HG03159 (cell line): ENCODE measurements at regions not wholly inside any gene's neighbourhood (a gene's known extent, or its start where the extent isn't known, plus 50 kb on each side); places are given as distances from the start of the nearest gene placed in this dataset.
"Not testable (repeated sequence)": the region's sequence is repeated elsewhere in the genome, so short reads cannot be mapped to it uniquely, and the experiment has no call there.

Experiments
- ATAC-seq: cut with Tn5 transposase; IDR thresholded peaks from one replicate; pipeline ENCODE4 v1.9.1; 2021; ENCODE audit warnings: mild to moderate bottlenecking, moderate library complexity; ENCODE audit not compliant: unreplicated experiment

- ATAC-seq = not testable (repeated sequence)
These were observed 51.6 kb upstream of the MAP4K4 start for GRCh38 chr2:101645886-101646285.

GRCh38 chr2:101644842-101645383, 52.6 kb upstream of the MAP4K4 start:
- no peak for ATAC-seq

GRCh38 chr2:101643004-101643524, 54.4 kb upstream of the MAP4K4 start:
- no peak for ATAC-seq

- ATAC-seq = no peak
These were observed 58.5 kb upstream of the MAP4K4 start for GRCh38 chr2:101638817-101639605.

GRCh38 chr2:101638181-101638711, 59.3 kb upstream of the MAP4K4 start:
- no peak for ATAC-seq

- no peak for ATAC-seq
These were observed 67.1 kb upstream of the MAP4K4 start for GRCh38 chr2:101630224-101630949.

- ATAC-seq = no peak
These were observed 69.5 kb upstream of the MAP4K4 start for GRCh38 chr2:101628030-101628392.

- ATAC-seq = no peak
These were observed 70.0 kb upstream of the MAP4K4 start for GRCh38 chr2:101627285-101628029.

- ATAC-seq = not testable (repeated sequence)
These were observed 71.7 kb upstream of the MAP4K4 start for GRCh38 chr2:101625814-101626213.

GRCh38 chr2:101625387-101625786, 72.1 kb upstream of the MAP4K4 start:
- ATAC-seq = no peak

GRCh38 chr2:101624706-101625332, 72.7 kb upstream of the MAP4K4 start:
- ATAC-seq = no peak

- ATAC-seq = peak; percentile 56
These were observed 74.4 kb upstream of the MAP4K4 start for GRCh38 chr2:101623031-101623521.

- ATAC-seq = peak; percentile 75
These were observed 75.1 kb upstream of the MAP4K4 start for GRCh38 chr2:101622210-101623030.

- ATAC-seq = no peak
These were observed 78.3 kb upstream of the MAP4K4 start for GRCh38 chr2:101619191-101619591.

- ATAC-seq = no peak
These were observed 79.7 kb upstream of the MAP4K4 start for GRCh38 chr2:101617796-101618195.

GRCh38 chr2:101617188-101617587, 80.3 kb upstream of the MAP4K4 start:
- ATAC-seq = no peak

- no peak for ATAC-seq
These were observed 83.3 kb upstream of the MAP4K4 start for GRCh38 chr2:101614127-101614759.

GRCh38 chr2:101613056-101613704, 84.3 kb upstream of the MAP4K4 start:
- no peak for ATAC-seq
